Stimulated activated CD4-positive, alpha-beta T cell treated with anti-CD3 and anti-CD28 coated beads, Interleukin-12 subunit alpha, Interleukin-12 subunit beta, amount 100 ng/mL, for 48 hours (primary cell): ENCODE measurements at regions not wholly inside any gene's neighbourhood (a gene's known extent, or its start where the extent isn't known, plus 50 kb on each side); places are given as distances from the start of the nearest gene placed in this dataset.

Experiments used
- DNase-seq, 3 donors: peaks; one replicate each; pipeline ENCODE4 v3.0.0-alpha.2; 2020; ENCODE audit warnings: low read depth in 2 of 3, low spot score in 1 of 3

DNA sequence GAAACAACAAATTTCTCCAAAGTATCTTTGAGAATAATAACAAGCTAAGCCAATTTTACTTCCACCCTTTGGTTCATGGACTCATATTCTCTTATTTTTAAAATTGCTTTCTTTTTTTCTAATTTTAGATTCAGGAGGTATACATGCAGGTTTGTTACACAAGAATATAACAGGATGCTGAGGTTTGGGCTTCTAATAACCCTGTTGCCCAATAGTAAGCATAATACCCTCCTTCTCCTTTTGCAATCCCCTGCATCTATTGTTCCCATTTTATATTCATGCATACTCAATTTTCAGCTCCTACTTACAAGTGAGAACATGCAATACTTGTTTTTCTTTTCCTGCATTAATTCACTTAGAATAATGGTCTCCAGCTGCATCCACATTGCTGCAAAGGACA, 202.3 kb upstream of the FSTL5 start:
- DNase-seq = no peak

DNA sequence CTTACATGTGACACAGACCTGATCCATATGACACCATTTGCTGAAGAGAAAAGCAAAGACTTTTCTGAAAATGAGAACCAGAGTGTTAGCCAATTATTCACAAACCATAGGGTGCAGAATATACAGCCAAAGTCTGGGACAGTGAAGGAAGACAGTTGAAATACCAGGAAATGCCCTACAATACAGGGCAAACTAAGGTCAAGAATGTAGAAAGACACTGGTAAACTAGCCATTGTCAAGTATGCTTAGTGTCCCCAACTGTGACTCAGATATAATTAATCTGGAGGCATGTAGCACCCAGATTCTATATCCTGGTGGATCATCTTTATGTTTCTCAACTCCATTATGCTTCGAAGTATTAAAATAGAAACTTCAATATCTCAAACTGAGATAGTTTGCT, 200.9 kb upstream of the FSTL5 start:
- DNase-seq = no peak

DNA sequence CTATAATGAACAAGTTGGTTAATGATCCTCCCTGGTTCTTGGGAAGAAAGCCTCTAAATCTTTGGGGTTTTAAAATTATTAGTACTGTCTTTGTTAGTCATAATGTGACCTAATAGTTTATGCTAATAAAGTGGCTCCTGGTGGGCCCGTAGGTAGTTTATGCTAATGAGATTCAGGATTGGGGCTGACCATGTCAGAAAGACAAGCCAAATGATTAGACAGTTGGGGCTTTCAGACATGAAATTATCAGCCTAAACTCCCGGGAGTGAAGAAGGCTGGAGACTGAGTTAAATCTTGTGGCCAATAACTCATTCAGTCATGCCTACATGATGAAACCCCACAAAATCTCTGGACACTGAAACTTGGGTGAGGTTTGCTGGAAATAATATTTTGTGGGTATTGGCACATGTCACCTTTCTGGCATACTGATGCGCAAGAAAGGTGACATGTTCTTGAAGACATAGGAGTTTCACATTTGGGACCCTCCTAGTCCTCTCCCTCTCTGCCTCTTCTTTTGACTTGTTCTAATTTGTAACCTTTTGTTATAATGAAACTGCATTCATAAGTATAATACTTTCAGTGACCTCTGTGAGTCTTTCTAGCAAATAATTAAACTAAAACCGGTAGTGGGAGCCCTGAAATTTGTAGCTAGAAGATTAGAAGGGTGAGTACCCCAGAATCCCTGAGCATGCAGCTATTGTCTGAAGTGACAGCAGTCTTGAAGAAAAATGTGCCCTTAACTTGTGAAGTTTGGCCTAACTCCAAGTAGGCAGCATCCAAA, 196.8 kb upstream of the FSTL5 start:
- DNase-seq = no peak

DNA sequence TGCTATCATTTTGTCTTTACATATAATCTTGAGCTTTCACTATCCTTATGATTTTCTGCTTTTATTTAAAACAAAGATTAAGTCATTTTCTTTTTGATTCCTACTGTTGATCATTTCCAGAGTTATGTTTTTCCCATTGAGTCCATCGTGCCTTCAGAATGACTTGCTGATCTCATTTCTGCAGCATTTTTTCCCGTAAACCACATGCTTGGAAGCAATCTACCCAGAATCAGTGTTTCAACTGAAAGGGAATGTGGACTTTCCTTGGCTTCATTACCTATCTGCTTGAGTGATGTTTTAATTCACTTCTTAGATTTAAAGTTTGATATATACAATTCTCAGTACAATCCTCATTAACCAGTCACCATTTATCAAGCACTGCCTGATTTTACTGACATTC, 192.4 kb upstream of the FSTL5 start:
- no peak for DNase-seq

DNA sequence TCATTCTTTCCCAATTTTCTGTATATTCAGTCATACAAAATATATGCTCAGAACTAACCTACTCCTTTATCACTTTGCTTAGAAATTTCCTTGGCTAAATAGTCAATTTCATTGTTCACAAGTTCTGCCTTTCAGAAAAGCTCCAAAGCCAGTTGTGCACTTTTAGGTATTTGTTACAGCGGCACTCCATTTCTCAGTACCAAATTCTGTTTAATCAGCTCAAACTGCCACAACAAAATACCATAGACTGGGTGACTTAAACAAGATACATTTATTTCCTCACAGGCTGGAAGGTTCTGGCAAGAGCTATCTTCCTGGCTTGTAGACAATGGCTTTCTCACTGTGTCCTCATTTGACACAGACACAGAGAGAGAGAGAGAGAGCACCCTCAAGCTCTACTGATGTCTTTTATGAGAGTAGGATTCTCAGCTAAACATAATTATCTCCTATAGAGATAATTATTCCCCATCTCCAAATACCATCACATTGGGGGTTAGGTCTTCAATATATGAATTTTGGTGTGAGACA, 188.8 kb upstream of the FSTL5 start:
- DNase-seq = no peak

DNA sequence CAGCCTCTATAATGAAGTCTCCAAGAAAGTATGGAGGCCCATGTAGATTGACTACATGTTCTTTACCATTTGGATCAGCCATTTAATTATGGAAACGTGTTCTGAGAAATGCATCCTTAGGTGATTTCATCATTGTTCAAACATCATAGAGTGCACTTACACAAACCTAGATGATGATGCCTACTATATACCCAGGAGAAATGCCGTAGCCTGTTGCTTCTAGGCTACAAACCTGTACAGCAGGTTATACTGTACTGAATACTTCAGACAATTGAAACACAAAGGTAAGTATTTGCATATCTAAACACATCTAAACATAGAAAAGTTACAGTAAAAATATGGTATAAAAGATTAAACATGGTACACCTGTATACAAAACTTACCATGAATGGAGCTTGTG, 186.5 kb upstream of the FSTL5 start:
- no peak for DNase-seq

DNA sequence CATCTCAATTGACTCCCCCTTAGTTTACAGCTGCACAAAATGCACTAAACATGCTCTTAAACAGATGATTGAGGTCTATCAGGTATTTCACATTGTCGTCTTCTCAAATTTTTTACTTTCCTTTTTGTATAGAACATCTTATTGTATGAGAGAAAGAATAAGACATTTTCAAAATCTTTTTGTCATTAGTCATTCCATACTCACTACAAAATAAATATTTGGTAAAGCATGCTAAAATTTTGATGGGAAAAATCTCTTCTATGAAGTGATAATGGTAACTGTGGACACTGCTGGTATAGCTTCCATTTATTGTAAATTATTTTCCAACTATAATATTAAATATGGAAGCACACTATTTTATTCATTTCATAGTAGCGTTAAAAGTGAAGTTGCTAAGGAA, 185.6 kb upstream of the FSTL5 start:
- no peak for DNase-seq

DNA sequence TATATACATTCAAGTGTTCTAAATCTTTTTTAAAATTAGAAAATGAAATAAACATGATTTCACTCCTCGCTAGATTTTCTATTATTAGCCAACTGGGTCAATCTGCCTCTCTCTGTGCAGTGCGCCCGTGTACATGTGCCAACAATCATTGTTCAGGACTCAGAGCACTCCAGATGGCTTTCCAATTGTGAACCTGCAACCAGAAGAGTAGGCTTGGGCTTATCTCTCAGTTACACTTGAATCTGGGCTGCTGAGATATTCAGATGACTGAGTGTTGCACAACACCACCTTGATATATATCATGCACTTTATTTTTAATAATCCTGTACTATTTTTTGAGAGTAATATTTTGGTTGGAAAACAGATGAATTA, 184.0 kb upstream of the FSTL5 start:
- DNase-seq = no peak

DNA sequence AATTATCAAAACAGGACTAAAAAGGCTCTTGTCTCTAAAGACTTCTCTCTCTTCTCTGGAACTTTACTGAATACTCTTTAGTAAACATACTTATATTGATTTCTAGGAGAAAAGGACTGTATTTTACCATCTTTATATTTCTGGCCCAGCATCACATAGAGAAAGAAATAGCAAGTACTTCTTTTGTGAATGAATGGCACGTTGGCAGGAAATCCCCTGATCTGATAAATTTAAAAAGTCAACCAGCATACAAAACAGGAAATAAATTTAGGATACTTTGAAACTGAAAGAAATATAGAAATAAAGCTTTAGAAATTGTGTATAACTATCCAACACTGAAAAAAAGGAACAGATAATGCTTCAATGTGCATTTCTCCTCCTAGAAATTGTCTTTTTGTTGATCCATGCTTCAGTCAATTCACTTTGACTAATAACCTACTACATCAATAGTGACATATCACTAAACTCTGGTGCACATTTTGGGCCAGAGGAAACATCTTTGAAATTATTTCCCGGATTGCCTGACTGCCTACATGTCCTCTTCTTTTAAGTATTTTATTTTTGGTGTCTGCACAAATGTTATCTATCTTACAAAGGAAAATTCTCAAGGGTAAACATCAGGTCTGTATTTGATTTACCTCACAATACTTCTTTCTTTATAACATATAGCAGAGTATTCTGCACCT, 183.5 kb upstream of the FSTL5 start:
- no peak for DNase-seq

DNA sequence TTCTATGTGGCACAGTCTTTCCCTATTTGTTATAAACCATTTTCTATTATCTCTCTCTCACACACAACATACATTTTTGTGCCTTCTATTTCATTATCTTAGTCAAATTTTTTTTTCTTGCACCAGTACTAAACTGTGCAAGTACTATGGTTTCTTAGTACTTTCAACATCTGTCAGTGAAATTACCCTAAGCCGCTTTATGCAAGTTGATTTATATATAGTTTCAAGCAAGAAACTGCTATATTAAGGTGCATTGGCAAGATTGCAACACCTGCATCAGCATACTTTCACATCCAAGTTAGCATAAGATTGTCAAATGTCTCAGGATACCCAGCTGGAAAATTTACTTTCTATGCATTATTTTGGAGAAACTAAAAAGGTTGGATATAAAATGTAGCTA, 180.2 kb upstream of the FSTL5 start:
- no peak for DNase-seq

DNA sequence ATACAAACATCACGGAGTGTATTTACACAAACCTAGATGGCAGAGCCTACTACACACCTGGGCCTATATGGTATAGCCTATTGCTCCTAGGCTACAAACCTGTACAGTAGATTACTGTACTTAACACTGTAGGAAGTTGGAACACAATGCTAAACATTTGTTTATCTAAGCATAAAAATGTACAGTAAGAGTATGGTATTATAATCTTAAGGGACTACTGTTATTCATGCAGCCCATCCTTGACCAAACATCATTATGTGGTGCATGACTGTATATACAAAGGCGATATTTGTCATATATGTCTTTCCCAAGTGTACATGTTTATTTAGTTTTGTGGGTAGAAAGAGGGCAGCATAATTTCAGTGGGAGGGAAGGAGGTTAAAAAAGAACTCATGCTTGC, 177.7 kb upstream of the FSTL5 start:
- no peak for DNase-seq

DNA sequence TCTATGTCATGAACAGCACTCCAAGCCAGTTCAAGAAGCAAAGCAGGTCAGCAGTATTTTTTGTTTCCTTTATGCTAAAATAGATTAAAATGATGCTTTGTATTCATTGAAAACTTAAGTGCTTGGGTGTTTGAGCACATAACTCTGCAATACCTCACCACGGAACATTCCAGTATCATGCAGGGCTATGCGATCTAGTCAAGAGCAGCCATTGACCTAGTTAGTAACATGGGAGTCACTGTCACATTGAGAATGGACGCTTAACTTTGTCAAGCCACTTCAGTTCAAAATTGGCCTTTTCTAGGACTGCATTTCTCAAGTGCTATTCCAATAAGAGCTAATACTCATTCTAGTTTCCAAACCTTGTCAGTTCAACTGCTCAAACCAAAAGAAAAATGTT, 160.1 kb upstream of the FSTL5 start:
- no peak for DNase-seq

DNA sequence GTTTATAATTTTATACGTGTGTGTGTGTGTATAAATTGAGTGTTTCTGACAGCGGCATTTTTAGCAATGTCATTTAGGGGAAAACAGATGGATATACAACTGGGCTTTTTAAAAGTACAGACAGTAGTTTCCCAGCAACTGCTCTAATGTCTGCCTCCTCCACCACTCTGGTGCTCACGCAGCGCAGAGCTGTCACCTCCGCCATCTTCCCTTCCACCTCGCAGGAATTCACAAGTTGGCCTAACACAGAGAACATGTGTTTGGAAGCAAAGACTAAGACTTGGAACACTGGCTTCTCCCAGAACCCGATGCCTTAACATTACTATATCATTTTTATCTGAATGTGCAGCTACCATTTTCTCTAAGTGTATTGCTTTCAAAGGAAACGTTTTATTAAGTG, 158.3 kb upstream of the FSTL5 start:
- DNase-seq = no peak

DNA sequence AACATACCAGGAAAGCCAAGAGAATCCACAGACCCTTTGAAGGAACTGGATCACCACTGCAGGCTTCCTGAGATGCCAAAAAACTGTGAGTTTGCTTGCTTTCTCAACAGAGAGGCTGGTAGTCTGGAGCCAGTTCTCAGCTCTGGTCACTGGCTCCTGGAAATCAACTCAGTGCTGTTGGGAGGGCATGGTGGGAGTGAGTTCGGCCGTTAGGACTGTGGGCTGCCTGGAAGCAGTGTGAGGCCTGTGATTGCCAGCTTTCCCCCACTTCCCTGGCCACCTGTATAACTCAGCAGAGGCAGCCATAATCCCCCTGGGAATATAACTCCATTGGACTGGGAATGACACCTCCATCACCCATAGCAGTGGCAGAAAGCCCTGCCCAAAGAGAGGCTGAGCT, 122.0 kb upstream of the FSTL5 start:
- no peak for DNase-seq

DNA sequence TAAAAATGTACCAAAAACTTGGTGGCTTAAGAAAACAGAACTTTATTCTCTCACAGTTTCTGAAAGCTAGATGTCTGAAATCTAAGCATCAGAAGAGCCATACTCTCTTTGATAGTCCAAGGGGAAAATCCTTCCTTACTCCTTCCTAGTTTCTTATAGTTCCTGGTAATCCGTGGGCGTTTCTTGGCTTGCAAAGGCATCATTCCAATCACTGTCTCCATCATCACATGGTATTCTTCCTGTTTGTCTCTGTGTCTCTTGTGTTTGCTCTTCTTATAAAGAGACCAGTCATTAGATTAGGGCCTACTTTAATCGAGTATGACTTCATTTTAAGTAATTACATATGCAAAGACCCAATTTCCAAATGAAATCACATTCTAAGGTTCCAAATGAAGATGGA, 118.9 kb upstream of the FSTL5 start:
- no peak for DNase-seq

DNA sequence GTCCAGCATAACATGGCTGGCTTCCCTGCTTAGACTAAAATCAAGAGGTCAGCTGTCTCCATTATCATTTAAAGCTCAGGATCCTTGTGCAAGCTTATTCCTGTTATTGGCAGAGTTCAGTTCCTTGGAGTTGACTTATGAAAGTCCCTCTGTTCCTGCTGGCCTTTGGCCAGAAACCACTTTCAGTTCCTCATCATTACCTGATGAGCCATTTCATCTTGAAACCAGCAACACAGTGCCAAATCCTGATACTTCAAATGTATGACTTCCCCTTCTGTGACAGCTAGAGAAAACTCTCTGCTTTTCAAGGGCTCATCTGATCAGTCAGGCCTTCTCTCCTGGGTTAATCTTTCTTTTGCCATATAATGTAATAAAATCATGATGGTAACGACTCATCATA, 110.6 kb upstream of the FSTL5 start:
- DNase-seq = no peak

DNA sequence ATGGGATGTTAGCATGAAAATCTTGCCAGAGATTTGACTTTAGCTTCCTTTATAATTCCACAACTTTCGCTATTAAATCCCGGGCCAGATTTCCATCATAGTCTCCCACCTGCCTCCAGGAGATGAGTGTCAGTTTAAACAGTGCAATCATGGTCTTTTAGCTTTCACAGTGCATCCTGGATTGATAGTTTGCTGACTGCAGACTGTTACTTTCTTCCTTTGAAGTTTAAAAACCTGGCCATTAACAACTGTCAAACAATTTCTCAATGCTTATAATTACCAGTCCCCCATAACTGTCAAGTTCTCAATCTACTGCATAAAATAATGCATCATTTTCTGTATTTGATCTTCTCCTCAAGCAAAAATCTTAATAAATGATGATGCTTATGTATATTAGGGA, 108.4 kb upstream of the FSTL5 start:
- DNase-seq = no peak

DNA sequence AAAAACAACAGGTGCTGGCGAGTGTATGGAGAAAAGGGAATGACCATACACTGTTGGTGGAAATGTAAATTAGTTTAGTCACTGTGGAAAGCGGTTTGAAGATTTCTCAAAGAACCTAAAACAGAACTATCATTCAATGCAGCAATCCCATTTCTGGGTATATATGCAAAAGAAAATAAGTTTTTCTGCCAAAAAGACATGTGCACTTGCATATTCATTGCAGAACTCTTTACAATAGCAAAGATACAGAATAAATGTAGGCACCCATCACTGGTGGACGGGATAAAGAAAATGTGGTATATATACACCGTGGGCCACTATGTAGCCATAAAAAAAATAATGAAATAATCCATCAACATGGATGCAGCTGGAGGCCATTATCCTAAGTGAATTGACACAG, 105.1 kb upstream of the FSTL5 start:
- no peak for DNase-seq

DNA sequence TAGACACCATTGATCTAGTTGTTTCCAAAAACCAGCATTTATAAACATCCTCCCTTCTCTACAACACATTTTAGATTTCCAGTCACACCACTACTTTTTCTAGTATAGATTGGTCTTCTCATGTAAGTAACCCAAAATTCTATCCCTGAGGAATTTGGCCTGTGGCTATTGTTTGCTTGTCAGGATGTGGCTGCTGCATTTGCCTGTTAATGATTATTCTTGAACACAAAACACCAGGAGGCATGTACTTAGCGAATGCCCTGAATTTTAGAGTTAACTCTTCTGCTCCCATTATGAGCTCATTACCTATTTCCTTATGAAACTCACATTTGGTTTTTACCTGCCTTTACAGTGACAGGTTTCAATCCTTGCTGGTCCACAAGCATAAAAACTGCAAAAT, 102.0 kb upstream of the FSTL5 start:
- DNase-seq = no peak

DNA sequence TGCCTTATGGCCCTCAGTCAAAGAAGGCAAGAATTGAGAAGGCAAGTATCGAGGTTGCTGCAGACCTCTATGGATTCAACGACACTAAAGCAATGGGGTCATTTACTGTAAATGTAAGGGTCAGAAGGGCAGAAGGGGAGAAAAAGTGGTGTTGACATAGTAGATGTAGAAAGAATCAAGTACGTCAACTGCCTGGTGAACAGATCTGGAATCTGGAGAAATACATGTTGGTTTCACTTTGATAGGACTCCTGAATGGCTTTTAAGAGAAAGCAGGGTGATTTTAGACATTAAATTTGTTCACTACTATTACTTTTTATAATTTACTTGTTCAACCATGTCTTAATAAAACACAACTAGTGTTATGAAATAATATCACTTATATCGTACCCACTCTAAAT, 81.3 kb upstream of the FSTL5 start:
- DNase-seq = no peak

DNA sequence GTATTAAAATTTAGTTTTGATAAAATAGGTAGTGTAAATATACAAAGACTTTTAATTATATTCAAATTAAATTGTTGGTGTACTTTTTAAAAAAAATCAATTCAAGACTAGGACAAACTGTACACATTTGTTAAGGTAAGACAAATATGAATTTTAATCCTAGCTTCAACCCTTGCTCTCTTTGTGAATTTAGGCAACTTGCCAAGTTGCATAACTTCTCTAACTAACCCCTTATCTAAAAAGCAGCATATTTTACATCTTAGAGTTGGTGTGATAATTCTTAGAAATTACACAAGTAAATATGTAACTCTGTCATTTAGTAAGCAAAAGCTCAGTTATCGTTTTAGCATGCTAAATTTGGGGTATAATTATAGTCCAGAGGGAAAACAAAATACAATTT, 78.1 kb upstream of the FSTL5 start:
- no peak for DNase-seq

DNA sequence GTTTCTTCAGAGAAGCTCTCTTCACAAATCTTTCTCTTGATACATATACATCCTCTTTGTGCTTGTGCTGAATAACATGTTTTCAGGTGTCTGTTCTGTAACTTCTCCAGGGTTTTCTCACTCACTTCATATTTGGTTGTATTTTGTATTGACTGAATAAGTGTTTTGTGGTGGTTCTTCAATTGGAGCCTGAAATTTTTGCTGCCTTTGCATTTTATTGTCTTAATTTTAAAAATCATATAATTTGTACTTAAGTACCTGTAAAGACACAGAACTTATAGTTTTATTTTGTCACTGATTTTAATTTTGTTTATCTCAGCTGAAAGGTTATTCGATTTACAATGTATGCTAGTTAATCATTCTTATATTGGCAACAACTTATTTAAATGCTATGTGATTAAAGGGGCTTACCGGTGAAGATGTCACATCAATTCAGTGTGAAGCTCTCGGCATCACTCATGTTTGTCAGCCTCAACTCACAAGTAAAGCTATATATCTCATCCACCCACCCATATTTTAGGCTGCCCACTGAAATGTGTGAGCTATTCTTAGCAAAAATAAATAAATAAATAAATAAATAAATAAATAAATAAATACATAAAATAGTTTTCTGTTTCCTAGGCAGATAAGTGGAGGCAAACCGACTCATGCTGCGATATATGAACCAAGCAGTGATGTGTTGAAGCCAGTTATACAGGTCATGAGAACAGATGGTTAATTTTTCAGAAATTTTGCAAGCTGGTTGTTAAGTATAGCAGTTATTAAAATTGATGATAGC, 76.4 kb upstream of the FSTL5 start:
- no peak for DNase-seq
